Embryonic facial prominence (tissue), 1 donor: ENCODE measurements at regions not wholly inside any gene's neighbourhood (a gene's known extent, or its start where the extent isn't known, plus 50 kb on each side); places are given as distances from the start of the nearest gene placed in this dataset.

Experiments used
- DNase-seq: peaks from one replicate; pipeline ENCODE4 v3.0.0-alpha.2; 2016; ENCODE audit errors: extremely low spot score

- no peak for DNase-seq
Observed at GRCh38 chr13:32861304-32861703, 154.9 kb upstream of the KL start.

GRCh38 chr13:32863596-32863995, 152.6 kb upstream of the KL start:
- no peak for DNase-seq

- DNase-seq = no peak
Observed at GRCh38 chr13:32866921-32867320, 149.3 kb upstream of the KL start.

DNA sequence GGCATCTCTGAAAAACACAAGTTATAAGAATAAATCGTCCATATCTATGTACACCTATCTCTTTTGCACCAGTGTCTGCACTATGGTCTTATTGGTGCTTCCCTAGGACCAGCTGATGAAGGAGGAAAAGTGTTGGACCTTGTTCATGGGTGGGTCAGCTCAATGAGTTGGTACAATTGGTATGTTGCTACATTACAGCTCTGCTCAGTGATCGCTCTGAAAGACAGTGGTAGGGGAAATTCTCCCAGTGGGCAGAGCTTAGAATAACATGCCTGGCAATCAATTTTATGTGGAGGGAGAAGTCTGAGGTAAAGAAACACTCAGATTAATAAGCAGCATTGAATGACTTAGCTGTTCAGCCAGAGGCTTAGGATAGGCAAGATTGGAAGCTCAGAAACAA, 138.7 kb upstream of the KL start:
- no peak for DNase-seq

DNA sequence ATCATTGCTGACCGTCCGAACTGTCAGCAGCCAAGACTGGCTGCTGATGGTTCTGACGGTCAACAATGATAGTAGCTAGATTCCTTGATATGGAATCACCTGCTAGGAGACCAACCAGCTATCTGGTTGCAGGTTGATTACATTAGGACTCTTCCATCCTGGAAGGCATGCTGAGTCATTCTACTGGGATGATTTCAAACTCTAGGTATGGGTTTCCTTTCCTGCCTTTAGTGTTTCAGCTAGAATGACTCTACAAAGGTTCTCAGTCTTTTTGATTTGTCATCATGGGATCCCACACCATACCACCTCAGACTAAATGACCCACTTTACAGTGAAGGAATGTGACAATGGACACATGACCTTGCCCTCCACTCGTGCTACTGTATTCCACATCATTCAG, 138.1 kb upstream of the KL start:
- DNase-seq = no peak

DNA sequence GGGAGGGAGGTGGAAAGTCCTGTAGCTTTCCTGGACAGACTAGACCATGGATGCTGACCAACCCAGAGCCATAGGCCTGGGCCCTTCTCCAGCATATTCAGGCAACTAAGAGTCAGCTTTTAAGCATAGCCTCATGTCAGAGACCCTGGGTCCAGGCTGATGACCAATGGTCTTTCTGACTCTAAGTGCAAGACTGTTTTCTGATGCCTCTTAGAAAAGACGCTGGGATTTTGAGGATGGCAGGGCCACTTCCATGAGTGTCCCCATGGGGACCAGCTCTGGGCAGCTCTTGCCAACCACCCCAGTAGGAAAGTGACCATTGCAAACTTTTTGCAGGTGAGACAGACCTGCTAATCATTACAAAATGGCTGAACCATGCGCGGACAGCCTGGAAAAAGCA, 135.6 kb upstream of the KL start:
- DNase-seq = no peak

DNA sequence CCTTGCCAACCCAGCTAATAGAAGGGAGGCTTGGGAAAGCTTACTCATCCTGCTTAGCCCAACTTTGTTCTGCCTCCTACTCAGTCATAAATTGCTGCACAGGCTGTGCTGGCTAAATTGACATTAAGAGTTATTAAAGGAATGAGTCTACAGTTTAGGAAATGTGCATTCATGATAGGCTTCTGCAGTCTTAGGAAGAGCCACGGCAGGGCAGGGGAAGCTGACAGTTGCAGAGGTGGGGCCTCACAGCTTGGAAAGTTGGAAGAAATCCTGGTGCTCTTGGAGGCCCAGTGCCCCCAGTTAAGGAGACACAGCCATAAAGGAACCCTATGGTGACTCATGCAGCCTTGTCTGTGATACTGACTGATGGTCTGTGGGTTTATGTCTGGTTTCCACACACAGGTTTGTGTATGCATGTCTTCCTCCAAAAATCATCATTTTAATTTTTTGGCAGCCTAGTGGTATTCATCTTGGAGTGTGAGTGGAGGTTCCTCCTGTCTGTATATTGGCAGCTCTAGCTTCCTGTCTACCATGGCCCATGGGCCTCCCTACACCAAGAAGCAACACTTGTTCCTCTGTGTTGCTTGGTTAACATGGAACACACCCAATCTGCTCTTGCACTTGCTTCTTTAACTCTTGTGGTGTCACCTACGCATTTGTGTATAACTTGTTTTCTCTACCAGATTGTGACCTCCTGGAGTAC, 135.0 kb upstream of the KL start:
- DNase-seq = no peak

- no peak for DNase-seq
Observed at GRCh38 chr13:32881777-32882145, 134.5 kb upstream of the KL start.

DNA sequence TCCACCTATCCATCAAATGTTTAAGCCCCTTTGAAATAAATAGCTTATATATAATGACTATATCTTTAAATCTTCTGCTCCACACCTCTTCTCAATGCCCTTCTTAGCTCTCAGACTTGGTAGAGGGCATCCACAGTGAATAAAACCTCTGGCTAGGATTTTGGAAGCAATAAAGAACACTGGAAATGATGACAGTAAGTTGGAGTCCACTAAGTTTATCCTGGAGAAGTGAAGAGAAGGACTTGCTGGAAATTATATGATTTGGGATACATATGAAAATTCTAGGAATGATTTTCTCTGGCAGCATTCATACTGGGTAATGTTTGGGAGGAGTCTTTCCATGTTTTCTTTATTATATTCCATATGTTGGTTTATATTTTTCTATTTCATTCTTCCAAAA, 133.5 kb upstream of the KL start:
- DNase-seq = no peak

GRCh38 chr13:32883474-32883873, 132.7 kb upstream of the KL start:
- no peak for DNase-seq

GRCh38 chr13:32887617-32888016, 128.6 kb upstream of the KL start:
- no peak for DNase-seq

DNA sequence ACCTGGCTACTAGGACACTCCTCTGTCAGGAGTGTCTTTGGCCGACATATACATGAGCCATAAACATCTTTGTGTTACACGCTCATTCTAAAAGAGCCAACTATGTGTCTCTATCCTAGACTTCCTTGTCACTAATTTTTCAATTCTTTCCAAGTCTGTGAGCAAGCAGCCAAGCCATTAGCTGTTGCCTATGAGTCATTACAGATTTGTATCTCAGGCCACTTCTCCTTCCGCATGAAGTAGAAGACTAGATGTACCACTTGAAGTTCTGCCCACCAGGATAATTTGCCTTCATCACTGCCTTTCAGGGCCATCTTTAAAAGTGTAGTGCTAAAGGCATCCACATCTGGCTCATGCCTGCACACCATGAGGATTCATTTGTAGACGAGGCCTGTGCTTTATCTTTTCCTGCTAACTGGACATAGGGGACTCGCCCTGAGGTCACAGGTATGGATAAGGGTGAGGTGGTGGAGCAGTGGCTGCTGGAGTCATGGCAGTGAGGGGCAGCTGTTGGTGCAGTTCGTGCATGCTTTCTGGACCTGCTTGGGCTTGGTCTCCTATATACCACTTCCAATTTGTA, 126.1 kb upstream of the KL start:
- DNase-seq = no peak

DNA sequence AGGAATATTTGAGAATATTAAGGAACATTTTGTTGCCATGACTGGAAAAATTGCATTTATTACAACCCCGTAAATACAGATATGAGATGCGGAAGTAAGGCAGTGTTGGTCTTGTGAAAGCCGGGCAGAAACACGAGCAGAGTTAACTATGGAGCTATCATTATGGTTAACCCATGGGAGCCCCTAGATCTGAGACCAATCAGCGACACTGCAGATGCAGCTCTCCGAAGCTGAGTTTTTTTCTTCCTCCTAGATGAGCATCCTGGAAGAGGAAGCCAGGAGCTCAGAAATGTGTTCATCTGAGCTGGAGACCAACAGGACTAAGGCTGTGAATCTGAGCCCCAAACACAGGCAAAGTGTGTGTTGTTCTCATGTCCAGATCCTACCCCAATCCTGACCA, 123.0 kb upstream of the KL start:
- DNase-seq = no peak

- no peak for DNase-seq
Observed at GRCh38 chr13:32894589-32895001, 121.6 kb upstream of the KL start.

- no peak for DNase-seq
Observed at GRCh38 chr13:32895296-32895695, 120.9 kb upstream of the KL start.

GRCh38 chr13:32897296-32897695, 118.9 kb upstream of the KL start:
- no peak for DNase-seq

- no peak for DNase-seq
Observed at GRCh38 chr13:32902029-32902780, 114.0 kb upstream of the KL start.

GRCh38 chr13:32902874-32903273, 113.3 kb upstream of the KL start:
- DNase-seq = no peak

DNA sequence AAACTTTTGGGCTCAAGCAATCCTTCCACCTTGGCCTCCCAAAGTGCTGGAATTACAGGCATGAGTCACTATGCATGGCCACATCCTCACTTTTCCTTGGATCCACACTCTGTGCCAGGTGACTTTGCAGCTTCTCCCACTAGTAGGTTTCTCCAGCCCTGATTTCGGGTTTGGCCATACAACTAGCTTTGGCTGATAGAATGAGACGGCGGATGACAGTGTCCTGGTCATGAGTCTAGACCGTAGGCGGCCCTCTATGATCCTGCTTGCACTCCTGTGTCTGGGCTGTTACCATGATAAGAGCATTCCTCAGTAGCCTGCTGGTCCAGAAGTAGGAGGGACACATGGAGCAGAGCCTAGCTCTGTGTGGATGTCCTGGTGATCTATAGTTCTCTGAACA, 112.5 kb upstream of the KL start:
- DNase-seq = no peak

DNA sequence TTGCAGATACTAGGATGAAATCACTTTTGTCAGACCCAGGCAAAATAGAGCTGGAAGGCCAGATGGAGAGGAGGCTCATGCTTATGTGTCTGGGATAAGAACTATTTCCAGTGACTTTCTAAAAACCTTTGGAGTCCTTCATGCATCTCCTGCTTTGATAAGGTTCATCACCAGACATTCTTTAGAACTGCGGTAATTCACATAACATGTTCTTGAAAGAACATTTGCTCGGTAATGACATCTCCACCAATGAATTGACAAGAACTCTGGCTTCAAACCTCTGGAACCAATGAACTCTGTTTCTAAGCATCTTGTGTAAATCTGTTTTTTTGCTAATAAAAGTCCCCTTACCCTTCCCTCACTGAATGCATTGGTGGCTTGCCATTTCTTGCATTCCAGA, 112.0 kb upstream of the KL start:
- DNase-seq = no peak

GRCh38 chr13:32905063-32905863, 111.0 kb upstream of the KL start:
- no peak for DNase-seq

DNA sequence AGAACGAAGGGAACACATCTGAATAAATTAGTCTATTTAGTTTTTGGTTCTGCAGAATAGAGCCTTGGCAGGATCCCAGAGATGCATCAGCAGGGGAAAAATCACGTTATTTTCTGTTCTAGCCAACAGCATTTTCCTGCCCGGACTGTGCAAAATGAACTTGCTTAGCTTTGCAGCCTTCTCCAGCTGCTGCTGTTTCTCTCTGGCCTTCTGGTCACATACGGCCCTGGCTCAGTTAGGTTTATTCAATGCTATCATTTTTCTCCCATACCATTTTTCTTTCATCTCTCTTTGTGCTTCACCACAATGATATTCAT, 110.4 kb upstream of the KL start:
- DNase-seq = no peak

- DNase-seq = no peak
Observed at GRCh38 chr13:32907211-32907610, 109.0 kb upstream of the KL start.
